ENCODE measurements at regions not wholly inside any gene's neighbourhood (a gene's known extent, or its start where the extent isn't known, plus 50 kb on each side); places are given as distances from the start of the nearest gene placed in this dataset.

DNA sequence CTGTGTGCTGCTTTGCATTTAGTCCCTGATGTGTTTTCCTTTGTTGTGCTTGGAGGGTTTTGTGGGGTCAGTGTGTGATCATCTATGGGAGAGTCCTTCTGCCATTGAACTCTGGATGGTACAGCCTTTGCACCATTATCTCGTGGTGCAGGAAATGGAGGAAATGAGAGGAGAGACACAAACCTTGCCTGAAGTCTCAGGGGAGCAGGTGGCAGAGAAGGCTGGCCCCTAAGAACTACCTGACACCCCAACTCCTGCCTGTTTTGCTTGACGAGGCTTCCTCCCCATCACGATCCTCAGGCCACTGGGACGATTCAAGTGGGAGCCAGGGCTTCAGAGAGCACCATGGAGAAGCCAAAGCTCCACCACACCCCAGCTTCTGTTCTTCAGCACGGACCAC, 1316.4 kb downstream of the TBC1D22A start:
- TF ChIP-seq, protein P1, sequence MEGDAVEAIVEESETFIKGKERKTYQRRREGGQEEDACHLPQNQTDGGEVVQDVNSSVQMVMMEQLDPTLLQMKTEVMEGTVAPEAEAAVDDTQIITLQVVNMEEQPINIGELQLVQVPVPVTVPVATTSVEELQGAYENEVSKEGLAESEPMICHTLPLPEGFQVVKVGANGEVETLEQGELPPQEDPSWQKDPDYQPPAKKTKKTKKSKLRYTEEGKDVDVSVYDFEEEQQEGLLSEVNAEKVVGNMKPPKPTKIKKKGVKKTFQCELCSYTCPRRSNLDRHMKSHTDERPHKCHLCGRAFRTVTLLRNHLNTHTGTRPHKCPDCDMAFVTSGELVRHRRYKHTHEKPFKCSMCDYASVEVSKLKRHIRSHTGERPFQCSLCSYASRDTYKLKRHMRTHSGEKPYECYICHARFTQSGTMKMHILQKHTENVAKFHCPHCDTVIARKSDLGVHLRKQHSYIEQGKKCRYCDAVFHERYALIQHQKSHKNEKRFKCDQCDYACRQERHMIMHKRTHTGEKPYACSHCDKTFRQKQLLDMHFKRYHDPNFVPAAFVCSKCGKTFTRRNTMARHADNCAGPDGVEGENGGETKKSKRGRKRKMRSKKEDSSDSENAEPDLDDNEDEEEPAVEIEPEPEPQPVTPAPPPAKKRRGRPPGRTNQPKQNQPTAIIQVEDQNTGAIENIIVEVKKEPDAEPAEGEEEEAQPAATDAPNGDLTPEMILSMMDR (IDR thresholded peaks at IDR 0.05): no peak
- no peak for TF ChIP-seq POLR2A (IDR thresholded peaks at IDR 0.05)
- no peak for TF ChIP-seq EP300 (IDR thresholded peaks at IDR 0.05)
